Stomach (tissue), 4 donors: ENCODE measurements at regions not wholly inside any gene's neighbourhood (a gene's known extent, or its start where the extent isn't known, plus 50 kb on each side); places are given as distances from the start of the nearest gene placed in this dataset.

Experiments used
- POLR2A ChIP-seq, 4 donors: fragments of 450-650 bp; IDR thresholded peaks; one replicate each; pipeline ENCODE4 v1.6.1; 2016; ENCODE audit warnings: antibody characterized with exemption in 4 of 4, control low read depth in 2 of 4, mild to moderate bottlenecking in 1 of 4, moderate library complexity in 1 of 4
- POLR2AphosphoS5 ChIP-seq, 3 donors: sonication (generic); formaldehyde crosslinking; IDR thresholded peaks; one replicate each; pipeline ENCODE4 v1.6.1; 2016; ENCODE audit warnings: antibody characterized with exemption in 3 of 3
- TF ChIP-seq, protein P1 (sequence below), 7 experiments: fragments of 450-650 bp in 4 of 7; fragments of 200-600 bp in 3 of 7; sonication (generic) in 3 of 7; IDR thresholded peaks; one replicate each; pipeline ENCODE4 v1.5.1; 2016 to 2019; ENCODE audit warnings: antibody characterized with exemption in 7 of 7, control low read depth in 2 of 7, mild to moderate bottlenecking in 1 of 7

DNA sequence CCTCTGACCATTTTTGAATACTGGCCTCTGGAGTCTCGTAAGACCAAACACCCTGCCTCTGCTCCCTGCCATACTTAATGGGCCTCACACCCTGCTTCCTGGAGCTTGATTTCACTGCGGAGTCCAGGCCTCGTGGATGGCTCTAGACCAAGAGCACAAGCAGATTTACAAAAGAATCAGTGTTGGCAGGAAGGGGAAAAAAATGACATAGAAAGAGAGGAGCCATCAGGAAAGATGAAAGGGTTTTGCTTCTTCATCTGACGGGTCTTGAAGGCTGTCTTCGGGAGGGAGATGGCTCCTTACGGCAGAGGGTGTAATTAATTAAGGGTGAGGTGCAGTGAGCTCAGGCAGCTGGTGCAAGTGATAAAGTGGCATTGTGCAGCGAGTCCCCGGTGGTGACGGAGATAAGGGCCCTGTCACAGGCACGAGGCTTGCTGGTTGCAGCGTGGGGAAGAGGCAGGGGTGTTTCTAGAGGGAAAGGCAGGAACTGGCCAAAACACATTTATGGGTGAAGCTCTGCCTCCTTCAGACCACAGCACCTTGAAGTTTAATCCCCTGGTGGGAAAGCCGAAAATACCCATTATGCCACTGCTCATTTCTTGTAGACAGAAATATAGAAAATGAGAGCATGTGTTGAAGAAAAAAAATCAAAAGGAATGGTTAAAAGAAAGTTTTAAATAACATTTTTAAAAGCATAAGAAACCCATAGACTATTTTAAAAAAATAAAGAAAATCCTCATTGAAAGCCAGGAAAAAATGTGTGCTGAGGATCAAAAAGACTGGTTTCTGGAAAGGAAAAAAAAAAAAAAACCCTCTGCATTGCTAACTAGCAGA lies 128.6 kb upstream of the LRFN2 start:
- TF ChIP-seq, protein P1, sequence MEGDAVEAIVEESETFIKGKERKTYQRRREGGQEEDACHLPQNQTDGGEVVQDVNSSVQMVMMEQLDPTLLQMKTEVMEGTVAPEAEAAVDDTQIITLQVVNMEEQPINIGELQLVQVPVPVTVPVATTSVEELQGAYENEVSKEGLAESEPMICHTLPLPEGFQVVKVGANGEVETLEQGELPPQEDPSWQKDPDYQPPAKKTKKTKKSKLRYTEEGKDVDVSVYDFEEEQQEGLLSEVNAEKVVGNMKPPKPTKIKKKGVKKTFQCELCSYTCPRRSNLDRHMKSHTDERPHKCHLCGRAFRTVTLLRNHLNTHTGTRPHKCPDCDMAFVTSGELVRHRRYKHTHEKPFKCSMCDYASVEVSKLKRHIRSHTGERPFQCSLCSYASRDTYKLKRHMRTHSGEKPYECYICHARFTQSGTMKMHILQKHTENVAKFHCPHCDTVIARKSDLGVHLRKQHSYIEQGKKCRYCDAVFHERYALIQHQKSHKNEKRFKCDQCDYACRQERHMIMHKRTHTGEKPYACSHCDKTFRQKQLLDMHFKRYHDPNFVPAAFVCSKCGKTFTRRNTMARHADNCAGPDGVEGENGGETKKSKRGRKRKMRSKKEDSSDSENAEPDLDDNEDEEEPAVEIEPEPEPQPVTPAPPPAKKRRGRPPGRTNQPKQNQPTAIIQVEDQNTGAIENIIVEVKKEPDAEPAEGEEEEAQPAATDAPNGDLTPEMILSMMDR (IDR thresholded peaks at IDR 0.05), result no peak
- TF ChIP-seq POLR2A (IDR thresholded peaks at IDR 0.05) (no peak), POLR2AphosphoS5 (IDR thresholded peaks at IDR 0.05) (no peak)
